ENCODE measurements at regions not wholly inside any gene's neighbourhood (a gene's known extent, or its start where the extent isn't known, plus 50 kb on each side); places are given as distances from the start of the nearest gene placed in this dataset.
"Not testable (repeated sequence)": the region's sequence is repeated elsewhere in the genome, so short reads cannot be mapped to it uniquely, and the experiment has no call there.

GRCh38 chr6:74704540-74704939 is 501.3 kb downstream of the COL12A1 start:
- DNase-seq = not testable (repeated sequence)

GRCh38 chr6:74690365-74690764 is 515.5 kb downstream of the COL12A1 start:
- DNase-seq = peak; percentile 31

GRCh38 chr6:74689601-74690000 is 516.3 kb downstream of the COL12A1 start:
- no peak for DNase-seq

GRCh38 chr6:74677463-74677862 is 528.4 kb downstream of the COL12A1 start:
- DNase-seq = no peak

GRCh38 chr6:74676906-74677305 is 528.9 kb downstream of the COL12A1 start:
- no peak for DNase-seq

GRCh38 chr6:74674377-74674776 is 531.5 kb downstream of the COL12A1 start:
- DNase-seq = no peak

GRCh38 chr6:74671558-74672025 is 534.3 kb downstream of the COL12A1 start:
- peak; percentile 98 for DNase-seq

GRCh38 chr6:74658391-74658790 is 547.5 kb downstream of the COL12A1 start:
- peak; percentile 53 for DNase-seq

- DNase-seq = no peak
Measured at GRCh38 chr6:74657931-74658330, 547.9 kb downstream of the COL12A1 start.

GRCh38 chr6:74657011-74657410 is 548.8 kb downstream of the COL12A1 start:
- DNase-seq = peak; percentile 76

- no peak for DNase-seq
Measured at GRCh38 chr6:74656453-74656852, 549.4 kb downstream of the COL12A1 start.

- DNase-seq = peak; percentile 20
Measured at GRCh38 chr6:74654296-74654695, 551.6 kb downstream of the COL12A1 start.

- peak; percentile 63 for DNase-seq
Measured at GRCh38 chr6:74651948-74652842, 553.7 kb downstream of the COL12A1 start.

- DNase-seq = no peak
Measured at GRCh38 chr6:74650668-74651067, 555.2 kb downstream of the COL12A1 start.

GRCh38 chr6:74646461-74646860 is 559.4 kb downstream of the COL12A1 start:
- no peak for DNase-seq

- DNase-seq = no peak
Measured at GRCh38 chr6:74645108-74645849, 560.6 kb downstream of the COL12A1 start.

- DNase-seq = no peak
Measured at GRCh38 chr6:74642101-74642500, 563.8 kb downstream of the COL12A1 start.

- peak; percentile 61 for DNase-seq
Measured at GRCh38 chr6:74638412-74638811, 567.4 kb downstream of the COL12A1 start.

GRCh38 chr6:74632196-74632875 is 573.5 kb downstream of the COL12A1 start:
- DNase-seq = no peak

- DNase-seq = peak; percentile 19
Measured at GRCh38 chr6:74631564-74631963, 574.3 kb downstream of the COL12A1 start.

- DNase-seq = no peak
Measured at GRCh38 chr6:74626288-74626687, 579.6 kb downstream of the COL12A1 start.

- no peak for DNase-seq
Measured at GRCh38 chr6:74623027-74623426, 582.8 kb downstream of the COL12A1 start.

- DNase-seq = peak; percentile 45
Measured at GRCh38 chr6:74611220-74611619, 594.6 kb downstream of the COL12A1 start.
